SK-N-SH (cell line): ENCODE measurements at regions not wholly inside any gene's neighbourhood (a gene's known extent, or its start where the extent isn't known, plus 50 kb on each side); places are given as distances from the start of the nearest gene placed in this dataset.

Source experiments
- CTCF ChIA-PET: fragments of 300-600, 350-600 bp; formaldehyde crosslinking; extraction: SDS; loops from one replicate; lab custom pipeline; 2021; lab: Yijun Ruan, JAX
- POLR2A ChIA-PET: fragments of 350-600 bp; sonication (Branson Sonifier 250); formaldehyde crosslinking; extraction: SDS; loops from one replicate; lab custom pipeline; 2020; ENCODE audit warnings: antibody characterized with exemption, inconsistent platforms; lab: Yijun Ruan, JAX
- DNase-seq: peaks from one replicate; pipeline ENCODE4 v3.0.0; 2012
- H2AFZ ChIP-seq: fragments of 200-600 bp; sonication (generic); 2 replicates; pipeline ENCODE4 v1.8.1; 2016; ENCODE audit warnings: antibody characterized with exemption, mild to moderate bottlenecking, low read depth
- H3F3A ChIP-seq: fragments of 200-600 bp; sonication (generic); replicated peaks from 2 replicates; pipeline ENCODE3; 2016; ENCODE audit warnings: antibody characterized with exemption, mild to moderate bottlenecking; ENCODE audit not compliant: insufficient read depth
- H3K27ac ChIP-seq, 2 experiments: fragments of 200-500 bp in 1 of 2; fragments of 200-600 bp in 1 of 2; sonication (Bioruptor generic) in 1 of 2; sonication (generic), shearing (Covaris generic) in 1 of 2; 2 replicates each; pipeline versions ENCODE4 v1.5.1 to v1.6.1; 2014 to 2016; ENCODE audit warnings: low read depth in 2 of 2, inconsistent platforms in 1 of 2, low read length in 1 of 2, mild to moderate bottlenecking in 1 of 2, mixed read lengths in 1 of 2
- H3K27me3 ChIP-seq: fragments of 200-600 bp; sonication (generic), shearing (Covaris generic); 2 replicates; pipeline ENCODE4 v1.6.1; 2016; ENCODE audit warnings: mixed run types; ENCODE audit not compliant: insufficient read depth
- H3K36me3 ChIP-seq, 2 experiments: fragments of 200-500 bp in 1 of 2; fragments of 200-600 bp in 1 of 2; sonication (Bioruptor generic) in 1 of 2; sonication (generic) in 1 of 2; replicated peaks in 1 of 2; 2 replicates each; pipeline versions ENCODE3 to v1.5.1; 2014 to 2016; ENCODE audit warnings: low read length in 1 of 2, mild to moderate bottlenecking in 1 of 2; ENCODE audit not compliant: insufficient read depth in 2 of 2, control insufficient read depth in 1 of 2
- H3K4me1 ChIP-seq, 2 experiments: fragments of 200-500 bp in 1 of 2; fragments of 200-600 bp in 1 of 2; sonication (Bioruptor generic) in 1 of 2; sonication (generic), shearing (Covaris generic) in 1 of 2; 2 replicates each; pipeline versions ENCODE4 v1.5.1 to v1.6.1; 2014 to 2016; ENCODE audit warnings: low read depth in 1 of 2, low read length in 1 of 2, mixed run types in 1 of 2; ENCODE audit not compliant: insufficient read depth in 2 of 2, control insufficient read depth in 1 of 2
- H3K4me2 ChIP-seq: fragments of 200-600 bp; sonication (generic), shearing (Covaris generic); 2 replicates; pipeline ENCODE4 v1.6.1; 2017; ENCODE audit warnings: mixed run types
- H3K4me3 ChIP-seq, 2 experiments: fragments of 200-500 bp in 1 of 2; fragments of 200-600 bp in 1 of 2; sonication (Bioruptor generic) in 1 of 2; sonication (generic), shearing (Covaris generic) in 1 of 2; 2 replicates each; pipeline versions ENCODE4 v1.5.1 to v1.8.1; 2014 to 2016; ENCODE audit warnings: low read depth in 2 of 2, inconsistent platforms in 1 of 2, low read length in 1 of 2, mild to moderate bottlenecking in 1 of 2, mixed read lengths in 1 of 2, moderate library complexity in 1 of 2
- H3K79me2 ChIP-seq: fragments of 200-600 bp; sonication (generic); 2 replicates; pipeline ENCODE4 v1.8.1; 2017; ENCODE audit warnings: mild to moderate bottlenecking; ENCODE audit not compliant: insufficient read depth
- H3K9ac ChIP-seq: fragments of 200-600 bp; sonication (generic); 2 replicates; pipeline ENCODE4 v1.6.1; 2017; ENCODE audit warnings: mixed run types
- H3K9me2 ChIP-seq: fragments of 200-600 bp; sonication (generic); 2 replicates; pipeline ENCODE4 v1.6.1; 2017; ENCODE audit warnings: mixed run types
- H3K9me3 ChIP-seq: fragments of 200-600 bp; sonication (generic); 2 replicates; pipeline ENCODE4 v1.6.1; 2017; ENCODE audit warnings: mixed run types, mild to moderate bottlenecking, moderate library complexity
- H4K20me1 ChIP-seq: fragments of 200-600 bp; sonication (generic); 2 replicates; pipeline ENCODE4 v1.6.1; 2017; ENCODE audit warnings: mild to moderate bottlenecking, mixed run types; ENCODE audit not compliant: insufficient read depth
- CHD2 ChIP-seq: fragments of 150-350 bp; IDR thresholded peaks from 2 replicates; pipeline ENCODE4 v1.6.1; 2018; ENCODE audit warnings: low read length; ENCODE audit not compliant: partially characterized antibody
- ELF1 ChIP-seq: IDR thresholded peaks from 2 replicates; pipeline ENCODE4 v1.4.0; 2012
- EP300 ChIP-seq, 2 experiments: IDR thresholded peaks; 2 replicates each; pipeline versions ENCODE4 v1.4.0 to v1.6.1; 2012; ENCODE audit warnings: borderline replicate concordance in 1 of 2, low read depth in 1 of 2, low read length in 1 of 2
- EZH2phosphoT487 ChIP-seq: fragments of 200-600 bp; sonication (generic); IDR thresholded peaks from 2 replicates; pipeline ENCODE4 v1.6.1; 2017; ENCODE audit warnings: low read depth, mixed run types, mild to moderate bottlenecking, antibody characterized with exemption, moderate library complexity, borderline replicate concordance
- FOXJ3 ChIP-seq: sonication (generic); formaldehyde crosslinking; IDR thresholded peaks from 2 replicates; pipeline ENCODE4 v1.5.1; 2020; ENCODE audit warnings: mild to moderate bottlenecking, missing genetic modification reagents
- JUND ChIP-seq: IDR thresholded peaks from 2 replicates; pipeline ENCODE4 v1.4.0; 2012
- MEF2A ChIP-seq: IDR thresholded peaks from 2 replicates; pipeline ENCODE4 v1.4.0; 2012; ENCODE audit warnings: low read depth, borderline replicate concordance
- MXI1 ChIP-seq: IDR thresholded peaks from 2 replicates; pipeline ENCODE4 v1.6.1; 2012; ENCODE audit warnings: mild to moderate bottlenecking, low read depth, low read length, improper control_type of control experiment
- PBX3 ChIP-seq: IDR thresholded peaks from 2 replicates; pipeline ENCODE4; 2012
- POLR2AphosphoS5 ChIP-seq: IDR thresholded peaks from 2 replicates; pipeline ENCODE4 v1.6.1; 2012; ENCODE audit warnings: low read depth, low read length
- REST ChIP-seq: IDR thresholded peaks from 2 replicates; pipeline ENCODE4 v1.6.1; 2012; ENCODE audit warnings: mild to moderate bottlenecking, low read depth, low read length, moderate library complexity
- RFX5 ChIP-seq: IDR thresholded peaks from 2 replicates; pipeline ENCODE4 v1.6.1; 2012; ENCODE audit warnings: mild to moderate bottlenecking, improper control_type of control experiment, low read length
- SIN3A ChIP-seq: IDR thresholded peaks from 2 replicates; pipeline ENCODE4 v1.6.1; 2012; ENCODE audit warnings: low read depth, mild to moderate bottlenecking, low read length, moderate library complexity, borderline replicate concordance
- SMC3 ChIP-seq: IDR thresholded peaks from 2 replicates; pipeline ENCODE4 v1.6.1; 2012; ENCODE audit warnings: low read depth, low read length, improper control_type of control experiment
- TCF12 ChIP-seq: IDR thresholded peaks from 2 replicates; pipeline ENCODE4 v1.4.0; 2012
- USF1 ChIP-seq: IDR thresholded peaks from 2 replicates; pipeline ENCODE4 v1.4.0; 2012; ENCODE audit warnings: low read depth, borderline replicate concordance
- USF2 ChIP-seq: fragments of 150-350 bp; IDR thresholded peaks from 2 replicates; pipeline ENCODE4 v1.6.1; 2017; ENCODE audit warnings: antibody characterized with exemption, low read length, low read depth, borderline replicate concordance
- YY1 ChIP-seq: IDR thresholded peaks from 2 replicates; pipeline ENCODE4 v1.4.0; 2012; ENCODE audit warnings: low read depth, mild to moderate bottlenecking
- WGBS: methylation state at CpG from one replicate; pipeline ENCODE4 v1.1.6; 2017; ENCODE audit warnings: low lambda C conversion rate; 5-methylcytosine and 5-hydroxymethylcytosine counted together

GRCh38 chr6:74632196-74632875 is 573.5 kb downstream of the COL12A1 start:
- no peaks in the 10 kb centered on the region for H3F3A ChIP-seq
- no peaks in the 10 kb centered on the region for H3K9me3 ChIP-seq
- H3K9ac ChIP-seq = no peak overlapping the region
- WGBS = 19% methylated on average over 1 of the region's 1 CpG
- ChIA-PET CTCF (interaction anchor here (0.8 to 1.2 kb wide), 2 partner anchors 8 to 18 kb away, joined by 3 read pairs; no protein-coding TSS in a partner anchor), POLR2A (no interaction called here)
- no peak for DNase-seq
- H3K4me2 ChIP-seq = no peak overlapping the region
- no peaks in the 10 kb centered on the region for H3K9me2 ChIP-seq
- H3K27ac ChIP-seq = no peak overlapping the region
- TF ChIP-seq FOXJ3 (CRISPR knock-in tag) (no peak), SMC3 (no peak), USF1 (no peak), PBX3 (no peak), EZH2phosphoT487 (no peak), TCF12 (no peak), SIN3A (no peak), REST (no peak), POLR2AphosphoS5 (no peak), JUND (no peak), MEF2A (no peak)
- no peaks in the 10 kb centered on the region for H4K20me1 ChIP-seq
- no peaks in the 10 kb centered on the region for H3K4me1 ChIP-seq
- H3K27me3 ChIP-seq = no peaks in the 10 kb centered on the region
- no peaks in the 10 kb centered on the region for H3K36me3 ChIP-seq
- no peak overlapping the region for H2AFZ ChIP-seq
- H3K79me2 ChIP-seq = no peaks in the 10 kb centered on the region
- no peak overlapping the region for H3K4me3 ChIP-seq

GRCh38 chr6:74631564-74631963 is 574.3 kb downstream of the COL12A1 start:
- H3K9ac ChIP-seq = no peak overlapping the region
- H3K4me1 ChIP-seq = no peaks in the 10 kb centered on the region
- no peaks in the 10 kb centered on the region for H3K9me3 ChIP-seq
- no peaks in the 10 kb centered on the region for H3F3A ChIP-seq
- 0% methylated on average over 2 of the region's 2 CpGs for WGBS
- H3K27me3 ChIP-seq = no peaks in the 10 kb centered on the region
- H3K4me2 ChIP-seq = no peak overlapping the region
- H3K9me2 ChIP-seq = no peaks in the 10 kb centered on the region
- no peaks in the 10 kb centered on the region for H4K20me1 ChIP-seq
- ChIA-PET CTCF (no interaction called here), POLR2A (no interaction called here)
- DNase-seq = no peak
- H2AFZ ChIP-seq = no peak overlapping the region
- H3K4me3 ChIP-seq = no peak overlapping the region
- no peak overlapping the region for H3K27ac ChIP-seq
- no peaks in the 10 kb centered on the region for H3K36me3 ChIP-seq
- no peaks in the 10 kb centered on the region for H3K79me2 ChIP-seq
- TF ChIP-seq ELF1 = no peak
- no peak for TF ChIP-seq CHD2
- no peak for TF ChIP-seq EP300 (IDR thresholded peaks at IDR 0.05; ENCODE audit: borderline replicate concordance in 1 of 2, low read depth in 1 of 2, low read length in 1 of 2)
- TF ChIP-seq REST = no peak
- TF ChIP-seq USF2 = no peak
- no peak for TF ChIP-seq MXI1
- no peak for TF ChIP-seq YY1
- no peak for TF ChIP-seq RFX5
- TF ChIP-seq TCF12 = no peak
- no peak for TF ChIP-seq POLR2AphosphoS5
